ENCODE measurements at regions not wholly inside any gene's neighbourhood (a gene's known extent, or its start where the extent isn't known, plus 50 kb on each side); places are given as distances from the start of the nearest gene placed in this dataset.

- H3K36me3 ChIP-seq, result no peaks in the 10 kb centered on the region
- no peaks in the 10 kb centered on the region for H3K4me1 ChIP-seq (ENCODE audit: insufficient read depth)
- no peaks in the 10 kb centered on the region for H3K27me3 ChIP-seq
- intact Hi-C loops (cut with DNase I), result no loop called here
- H3K27ac ChIP-seq, result no peak overlapping the region
- TF ChIP-seq, protein P1, sequence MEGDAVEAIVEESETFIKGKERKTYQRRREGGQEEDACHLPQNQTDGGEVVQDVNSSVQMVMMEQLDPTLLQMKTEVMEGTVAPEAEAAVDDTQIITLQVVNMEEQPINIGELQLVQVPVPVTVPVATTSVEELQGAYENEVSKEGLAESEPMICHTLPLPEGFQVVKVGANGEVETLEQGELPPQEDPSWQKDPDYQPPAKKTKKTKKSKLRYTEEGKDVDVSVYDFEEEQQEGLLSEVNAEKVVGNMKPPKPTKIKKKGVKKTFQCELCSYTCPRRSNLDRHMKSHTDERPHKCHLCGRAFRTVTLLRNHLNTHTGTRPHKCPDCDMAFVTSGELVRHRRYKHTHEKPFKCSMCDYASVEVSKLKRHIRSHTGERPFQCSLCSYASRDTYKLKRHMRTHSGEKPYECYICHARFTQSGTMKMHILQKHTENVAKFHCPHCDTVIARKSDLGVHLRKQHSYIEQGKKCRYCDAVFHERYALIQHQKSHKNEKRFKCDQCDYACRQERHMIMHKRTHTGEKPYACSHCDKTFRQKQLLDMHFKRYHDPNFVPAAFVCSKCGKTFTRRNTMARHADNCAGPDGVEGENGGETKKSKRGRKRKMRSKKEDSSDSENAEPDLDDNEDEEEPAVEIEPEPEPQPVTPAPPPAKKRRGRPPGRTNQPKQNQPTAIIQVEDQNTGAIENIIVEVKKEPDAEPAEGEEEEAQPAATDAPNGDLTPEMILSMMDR (IDR thresholded peaks at IDR 0.05), result no peak
- TF ChIP-seq EP300 (IDR thresholded peaks at IDR 0.05) (no peak), POLR2A (IDR thresholded peaks at IDR 0.05) (no peak)
- no peak for DNase-seq
- no peaks in the 10 kb centered on the region for H3K9me3 ChIP-seq
- 59 to 65% (median 61%) methylated on average over 10 of the region's 10 CpGs for WGBS, 3 donors
- no peak overlapping the region for H3K4me3 ChIP-seq
Measured at GRCh38 chr2:219902891-219903552, 275.6 kb downstream of the SLC4A3 start.

- H3K27ac ChIP-seq, result no peak overlapping the region
- 95 to 97% (median 97%) methylated on average over 2 of the region's 2 CpGs for WGBS, 3 donors
- DNase-seq, result no peak
- no peaks in the 10 kb centered on the region for H3K4me1 ChIP-seq (ENCODE audit: insufficient read depth)
- H3K4me3 ChIP-seq, result no peak overlapping the region
- no peaks in the 10 kb centered on the region for H3K36me3 ChIP-seq
- no peaks in the 10 kb centered on the region for H3K27me3 ChIP-seq
- H3K9me3 ChIP-seq, result no peaks in the 10 kb centered on the region
- TF ChIP-seq, protein P1 (IDR thresholded peaks at IDR 0.05), result no peak
- no peak for TF ChIP-seq POLR2A (IDR thresholded peaks at IDR 0.05)
- no peak for TF ChIP-seq EP300 (IDR thresholded peaks at IDR 0.05)
- intact Hi-C loops (cut with DNase I), result no loop called here
Measured at GRCh38 chr2:219905640-219906039, 278.2 kb downstream of the SLC4A3 start.

GRCh38 chr2:219906114-219907010, 278.9 kb downstream of the SLC4A3 start:
- WGBS, 3 donors, result 50 to 59% (median 55%) methylated on average over 7 of the region's 7 CpGs
- no peaks in the 10 kb centered on the region for H3K36me3 ChIP-seq
- intact Hi-C loops (cut with DNase I), result no loop called here

DNA sequence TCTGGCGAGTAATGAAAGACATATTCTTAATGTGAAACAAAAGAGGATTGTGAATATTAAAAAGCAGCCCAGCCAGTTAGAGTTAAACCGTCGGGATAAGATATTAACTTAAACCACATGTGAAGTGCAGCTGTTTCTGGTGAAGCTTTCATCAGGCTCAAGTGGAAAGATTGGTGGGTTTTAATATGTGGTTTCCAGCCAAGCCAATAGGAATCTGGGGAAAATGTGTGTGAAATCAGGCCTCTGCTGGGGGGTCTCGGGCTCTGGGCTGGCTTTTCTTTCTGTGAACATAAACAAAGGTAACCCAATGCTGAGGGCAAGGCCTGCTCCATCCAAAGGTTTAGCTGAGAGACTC, 279.6 kb downstream of the SLC4A3 start:
- WGBS, 3 donors, result 37 to 56% (median 40%) methylated on average over 4 of the region's 4 CpGs
- no peak for DNase-seq
- H3K4me1 ChIP-seq (ENCODE audit: insufficient read depth), result no peaks in the 10 kb centered on the region
- H3K27ac ChIP-seq, result no peak overlapping the region
- intact Hi-C loops (cut with DNase I), result no loop called here
- H3K27me3 ChIP-seq, result no peaks in the 10 kb centered on the region
- no peaks in the 10 kb centered on the region for H3K36me3 ChIP-seq
- TF ChIP-seq EP300 (IDR thresholded peaks at IDR 0.05) (no peak), POLR2A (IDR thresholded peaks at IDR 0.05) (no peak)
- TF ChIP-seq, protein P1 (IDR thresholded peaks at IDR 0.05), result no peak
- no peaks in the 10 kb centered on the region for H3K9me3 ChIP-seq
- H3K4me3 ChIP-seq, result no peak overlapping the region

More at GRCh38 chr2:219906114-219907010, 278.9 kb downstream of the SLC4A3 start:
- DNase-seq, result no peak
- H3K4me3 ChIP-seq, result no peak overlapping the region
- H3K27me3 ChIP-seq, result no peaks in the 10 kb centered on the region
- TF ChIP-seq EP300 (IDR thresholded peaks at IDR 0.05) (no peak), POLR2A (IDR thresholded peaks at IDR 0.05) (no peak)
- TF ChIP-seq, protein P1 (IDR thresholded peaks at IDR 0.05), result no peak
- no peak overlapping the region for H3K27ac ChIP-seq
- no peaks in the 10 kb centered on the region for H3K9me3 ChIP-seq
- no peaks in the 10 kb centered on the region for H3K4me1 ChIP-seq (ENCODE audit: insufficient read depth)
